ENCODE measurements at regions not wholly inside any gene's neighbourhood (a gene's known extent, or its start where the extent isn't known, plus 50 kb on each side); places are given as distances from the start of the nearest gene placed in this dataset.

- TF ChIP-seq CTCF (IDR thresholded peaks at IDR 0.05; ENCODE audit: insufficient read depth, low read length, poor library complexity, severe bottlenecking) = no peak
- no peak for TF ChIP-seq EZH2phosphoT487 (conservative IDR thresholded peaks at IDR 0.05; ENCODE audit: low read length)
Observed at GRCh38 chr9:90204128-90204831, 438.3 kb downstream of the DIRAS2 start.

Measured in SU-DHL-6 (cell line).